ENCODE measurements at regions not wholly inside any gene's neighbourhood (a gene's known extent, or its start where the extent isn't known, plus 50 kb on each side); places are given as distances from the start of the nearest gene placed in this dataset.

GRCh38 chr2:65576861-65577601, 144.6 kb upstream of the SPRED2 start (continued):
- no peak for TF ChIP-seq ZNF687 (CRISPR knock-in tag; IDR thresholded peaks at IDR 0.05)
- no peak for TF ChIP-seq ZNF260 (CRISPR knock-in tag; IDR thresholded peaks at IDR 0.05; ENCODE audit: borderline replicate concordance, low read depth)
- TF ChIP-seq HMG20B (CRISPR knock-in tag; conservative IDR thresholded peaks at IDR 0.05), result no peak
- no peak for TF ChIP-seq TRIM22 (IDR thresholded peaks at IDR 0.05)
- TF ChIP-seq ZKSCAN5 (CRISPR knock-in tag; IDR thresholded peaks at IDR 0.05), result no peak
- no peak for TF ChIP-seq SNAPC5 (CRISPR knock-in tag; IDR thresholded peaks at IDR 0.05; ENCODE audit: borderline replicate concordance)
- no peak for TF ChIP-seq JARID2 (CRISPR knock-in tag; IDR thresholded peaks at IDR 0.05; ENCODE audit: insufficient replicate concordance)
- peak; percentile 36; the same call in 1 of the 2 replicates for TF ChIP-seq ZNF629 (CRISPR knock-in tag; conservative IDR thresholded peaks at IDR 0.05)
- TF ChIP-seq ZNF501 (CRISPR knock-in tag; IDR thresholded peaks at IDR 0.05), result no peak
- no peak for TF ChIP-seq ZNF564 (CRISPR knock-in tag; IDR thresholded peaks at IDR 0.05)
- TF ChIP-seq TCF7 (IDR thresholded peaks at IDR 0.05; ENCODE audit: low read depth), result no peak
- no peak for TF ChIP-seq ZNF547 (CRISPR knock-in tag; IDR thresholded peaks at IDR 0.05)
- TF ChIP-seq ZEB1 (IDR thresholded peaks at IDR 0.05; ENCODE audit: insufficient replicate concordance, low read depth), result no peak
- no peak for TF ChIP-seq KIAA2018 (CRISPR knock-in tag; IDR thresholded peaks at IDR 0.05; ENCODE audit: borderline replicate concordance)
- TF ChIP-seq ZNF567 (CRISPR knock-in tag; IDR thresholded peaks at IDR 0.05; ENCODE audit: borderline replicate concordance), result no peak
